NCI-H82 treated with DMSO at 0.1 percent for 48 hours (cell line): ENCODE measurements at regions not wholly inside any gene's neighbourhood (a gene's known extent, or its start where the extent isn't known, plus 50 kb on each side); places are given as distances from the start of the nearest gene placed in this dataset.

Experiments
- DNase-seq: peaks from one replicate; lab custom pipeline; 2025; ENCODE audit not compliant: unreplicated experiment; lab: John Stamatoyannopoulos, UW

DNA sequence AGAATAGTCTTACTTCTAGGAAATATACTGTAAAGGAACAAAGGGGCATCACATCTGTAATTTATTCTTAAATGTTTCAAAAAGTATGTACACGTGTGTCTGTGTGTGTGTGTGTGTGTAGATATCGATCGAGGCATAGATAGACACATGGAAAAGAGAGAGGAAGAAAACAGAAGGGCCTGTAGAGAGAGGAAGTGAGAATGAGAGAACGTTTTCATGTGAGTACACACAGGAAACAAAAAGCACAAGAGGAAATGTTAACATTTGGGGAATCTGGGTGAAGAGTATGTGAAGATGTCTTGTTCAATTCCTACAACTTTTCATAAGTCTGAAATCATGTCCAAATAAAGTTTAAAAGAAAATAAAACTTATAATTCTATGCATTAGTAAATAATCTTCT is 286.5 kb upstream of the SORCS1 start:
- no peak for DNase-seq

DNA sequence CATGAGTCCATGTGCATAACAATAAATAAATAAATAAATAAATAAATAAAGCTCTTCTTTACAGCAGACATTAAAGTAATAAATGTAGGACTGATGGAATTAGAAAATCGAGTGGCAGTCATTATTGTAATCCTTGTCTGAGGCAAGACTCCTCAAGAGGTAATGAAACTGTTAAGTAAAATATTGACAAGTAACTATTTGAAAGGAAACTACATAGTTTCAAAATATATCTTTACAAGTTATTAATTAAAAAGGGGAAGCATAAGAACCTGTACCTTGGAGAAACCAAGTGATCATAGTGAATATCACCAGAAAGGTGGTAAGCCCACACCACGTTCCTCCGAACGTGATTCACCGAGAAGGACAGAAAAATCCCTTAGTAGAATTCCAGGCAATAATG is 285.6 kb upstream of the SORCS1 start:
- DNase-seq = no peak

GRCh38 chr10:107444443-107444842 is 279.9 kb upstream of the SORCS1 start:
- no peak for DNase-seq

DNA sequence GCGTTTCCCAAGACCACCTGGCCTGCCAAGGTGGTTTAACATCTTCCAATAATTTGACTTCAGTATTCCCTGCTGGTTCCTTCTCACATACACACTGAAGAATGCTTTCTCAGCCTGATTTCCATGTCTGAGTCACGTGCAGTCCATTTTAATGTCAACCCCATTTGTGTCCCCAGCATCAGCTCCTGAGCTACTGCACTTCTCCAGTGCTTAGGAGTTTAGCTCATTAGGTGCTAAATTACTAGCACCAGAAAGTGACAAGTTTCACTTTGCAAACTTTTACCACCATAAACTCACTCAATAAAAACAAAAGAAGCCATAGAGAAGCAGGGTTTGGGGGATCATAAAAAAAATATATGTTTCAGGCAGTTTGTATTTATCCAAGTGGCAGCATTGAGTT is 279.3 kb upstream of the SORCS1 start:
- DNase-seq = no peak

- DNase-seq = no peak
Observed at GRCh38 chr10:107443326-107443725, 278.8 kb upstream of the SORCS1 start.

- no peak for DNase-seq
Observed at GRCh38 chr10:107442035-107442505, 277.6 kb upstream of the SORCS1 start.

- DNase-seq = no peak
Observed at GRCh38 chr10:107440741-107441140, 276.2 kb upstream of the SORCS1 start.

DNA sequence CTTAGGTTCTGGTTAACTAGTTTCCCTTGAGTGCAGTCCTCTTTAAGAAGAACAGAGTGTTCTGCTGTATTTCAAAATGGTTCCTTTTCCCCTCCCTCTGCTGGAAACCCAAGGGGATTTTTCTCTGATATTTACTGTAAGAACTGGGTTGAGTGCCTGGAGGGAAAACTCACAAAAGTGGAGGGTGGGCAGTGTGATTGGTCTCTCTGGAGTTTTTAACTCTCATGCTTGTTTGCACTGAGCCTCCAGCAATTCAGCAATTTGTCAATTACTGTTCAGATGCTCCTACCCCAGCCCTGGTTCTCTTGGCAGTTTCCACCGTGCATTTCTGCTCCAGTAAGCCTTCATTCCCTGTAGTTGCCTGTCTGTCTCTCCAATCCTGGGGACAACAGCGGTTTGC is 273.4 kb upstream of the SORCS1 start:
- no peak for DNase-seq

GRCh38 chr10:107436568-107436967 is 272.1 kb upstream of the SORCS1 start:
- no peak for DNase-seq

- DNase-seq = no peak
Observed at GRCh38 chr10:107434854-107435253, 270.3 kb upstream of the SORCS1 start.

DNA sequence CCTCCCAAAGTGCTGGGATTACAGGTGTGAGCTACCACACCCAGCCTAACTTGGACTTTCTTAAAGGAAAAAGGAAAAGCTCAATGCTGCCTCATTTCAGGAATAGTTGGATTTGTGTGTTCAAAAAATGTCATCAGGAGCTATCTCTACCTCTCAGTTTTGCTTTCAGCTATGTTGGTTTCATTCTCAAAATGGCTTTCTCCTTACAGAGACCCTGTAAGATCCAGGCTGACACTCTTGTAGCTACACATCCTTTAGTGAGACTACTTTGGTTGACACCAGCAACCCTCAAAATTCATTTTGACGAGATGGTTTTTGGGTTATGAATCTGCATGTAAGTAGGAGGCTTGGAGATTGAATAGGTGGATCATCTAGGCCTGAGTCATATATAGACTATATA is 269.7 kb upstream of the SORCS1 start:
- DNase-seq = no peak

DNA sequence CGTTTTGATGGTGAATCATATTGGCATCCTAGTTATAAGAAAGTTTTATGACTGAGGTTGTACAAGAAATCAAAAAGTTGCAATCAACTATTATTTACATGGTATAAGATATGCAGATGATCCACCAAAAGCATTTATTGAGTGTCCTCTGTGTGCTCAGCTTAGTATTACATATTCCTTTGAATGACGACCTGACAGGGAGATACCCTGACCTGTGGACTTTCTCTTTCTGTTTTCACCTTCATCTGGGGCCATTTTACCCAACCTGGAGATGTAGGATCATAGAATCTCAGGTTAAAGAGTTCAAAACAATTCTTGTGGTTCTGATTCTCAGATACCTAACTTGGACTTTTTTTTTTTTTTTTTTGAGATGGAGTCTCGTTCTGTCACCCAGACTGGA is 269.1 kb upstream of the SORCS1 start:
- DNase-seq = no peak

DNA sequence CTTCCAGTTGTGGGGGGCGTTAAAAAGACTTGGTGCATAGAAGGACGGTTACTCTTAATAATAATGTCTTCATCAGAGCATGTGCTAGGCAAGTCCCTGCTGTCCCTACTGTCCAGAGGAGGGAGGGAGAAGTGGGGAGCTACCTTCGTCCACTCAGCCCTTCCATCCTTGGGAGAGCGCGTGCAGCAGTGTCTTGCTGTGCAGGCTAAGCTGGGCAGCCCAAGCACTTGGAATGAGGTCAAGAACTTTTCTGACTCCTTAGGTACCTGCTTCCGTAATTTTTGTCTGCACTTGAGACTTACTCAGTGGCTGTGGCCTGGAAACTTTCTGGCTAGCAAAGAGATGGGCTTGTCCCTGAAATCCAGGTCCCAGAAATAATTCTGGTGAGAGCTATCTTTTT is 265.9 kb upstream of the SORCS1 start:
- no peak for DNase-seq

DNA sequence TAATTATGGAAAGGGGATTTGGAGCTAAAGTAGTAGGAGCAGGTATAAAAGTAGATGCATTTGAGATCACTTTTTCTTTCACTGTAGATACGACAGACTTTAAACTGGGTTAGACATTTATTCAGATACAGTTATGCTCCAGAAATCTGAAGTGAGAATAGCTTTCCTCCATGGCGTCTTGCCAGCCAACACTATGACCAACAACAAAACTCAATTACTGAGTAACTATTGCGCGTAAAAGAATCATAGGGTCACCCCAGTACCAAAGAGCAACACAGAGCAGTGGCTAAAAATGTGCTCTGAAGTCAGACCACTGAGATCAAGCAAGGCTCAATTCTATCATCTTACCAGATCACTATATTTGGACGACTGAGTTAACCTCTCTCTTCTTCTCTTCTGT is 262.5 kb upstream of the SORCS1 start:
- DNase-seq = no peak

- DNase-seq = no peak
Observed at GRCh38 chr10:107425931-107426553, 261.5 kb upstream of the SORCS1 start.

GRCh38 chr10:107424628-107425027 is 260.1 kb upstream of the SORCS1 start:
- DNase-seq = no peak

DNA sequence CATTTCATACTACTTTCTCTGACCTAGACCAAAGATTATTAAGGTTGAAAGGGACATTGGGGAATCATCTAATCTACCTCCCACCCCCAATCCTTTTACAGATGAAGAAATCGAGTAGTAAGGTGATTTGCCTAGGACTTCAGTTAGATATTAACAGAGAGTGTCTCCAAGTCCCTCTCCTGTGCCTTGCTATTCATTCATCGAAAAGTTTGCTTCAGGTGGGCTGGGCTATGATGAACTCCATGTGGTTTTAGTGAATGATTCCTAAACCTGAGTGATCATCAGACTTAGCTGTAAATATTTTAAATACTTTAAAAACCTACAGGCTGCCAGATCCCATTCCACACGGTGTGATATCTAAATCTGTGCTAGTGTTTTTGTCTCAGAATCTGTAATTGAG is 259.4 kb upstream of the SORCS1 start:
- DNase-seq = no peak

GRCh38 chr10:107422681-107423080 is 258.2 kb upstream of the SORCS1 start:
- DNase-seq = no peak

DNA sequence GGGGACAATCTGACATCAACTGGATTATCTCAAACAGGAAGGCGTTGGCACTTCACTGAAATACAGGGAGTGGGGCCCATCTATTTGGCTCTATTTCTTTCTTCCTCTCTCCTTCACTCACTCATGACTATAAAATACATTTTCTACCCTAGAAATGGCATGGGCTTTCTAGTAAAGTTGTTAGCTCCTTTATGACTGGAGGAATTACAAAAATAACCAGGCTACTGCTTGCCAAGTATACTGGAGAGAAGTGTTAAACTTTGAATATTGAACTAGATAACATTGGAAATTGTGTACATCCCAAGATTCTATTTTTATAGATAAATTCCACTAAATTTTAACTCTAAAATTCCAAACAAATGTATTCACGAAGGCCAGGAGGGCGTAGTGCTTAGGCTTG is 255.7 kb upstream of the SORCS1 start:
- DNase-seq = no peak

GRCh38 chr10:107418085-107418806 is 253.7 kb upstream of the SORCS1 start:
- DNase-seq = no peak

- no peak for DNase-seq
Observed at GRCh38 chr10:107417446-107417845, 252.9 kb upstream of the SORCS1 start.

GRCh38 chr10:107415446-107415845 is 250.9 kb upstream of the SORCS1 start:
- no peak for DNase-seq

DNA sequence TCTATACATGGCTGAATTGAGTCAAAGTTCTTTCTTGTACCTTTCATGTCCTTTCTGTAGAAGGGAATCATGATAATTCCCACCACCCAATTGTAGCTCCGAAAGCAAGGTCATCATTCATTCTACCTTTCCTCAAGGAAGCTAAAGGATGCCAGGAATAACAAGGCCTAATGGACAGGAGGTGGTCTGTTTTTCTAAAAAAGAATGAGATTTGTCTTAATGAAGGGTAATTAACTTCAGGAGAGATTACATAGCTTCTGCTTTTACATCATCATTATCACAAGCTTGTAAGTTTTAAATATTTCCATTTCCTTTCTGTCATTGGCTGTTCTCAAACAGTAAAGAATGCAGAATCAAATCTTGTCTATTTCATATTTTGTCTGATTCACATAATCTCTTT is 249.5 kb upstream of the SORCS1 start:
- DNase-seq = no peak
